HG03159 (cell line): ENCODE measurements at regions not wholly inside any gene's neighbourhood (a gene's known extent, or its start where the extent isn't known, plus 50 kb on each side); places are given as distances from the start of the nearest gene placed in this dataset.
"Not testable (repeated sequence)": the region's sequence is repeated elsewhere in the genome, so short reads cannot be mapped to it uniquely, and the experiment has no call there.

Experiments used
- ATAC-seq: cut with Tn5 transposase; IDR thresholded peaks from one replicate; pipeline ENCODE4 v1.9.1; 2021; ENCODE audit warnings: mild to moderate bottlenecking, moderate library complexity; ENCODE audit not compliant: unreplicated experiment

- no peak for ATAC-seq
These were observed 1159.1 kb upstream of the CITED2 start for GRCh38 chr6:140533526-140533925.

DNA sequence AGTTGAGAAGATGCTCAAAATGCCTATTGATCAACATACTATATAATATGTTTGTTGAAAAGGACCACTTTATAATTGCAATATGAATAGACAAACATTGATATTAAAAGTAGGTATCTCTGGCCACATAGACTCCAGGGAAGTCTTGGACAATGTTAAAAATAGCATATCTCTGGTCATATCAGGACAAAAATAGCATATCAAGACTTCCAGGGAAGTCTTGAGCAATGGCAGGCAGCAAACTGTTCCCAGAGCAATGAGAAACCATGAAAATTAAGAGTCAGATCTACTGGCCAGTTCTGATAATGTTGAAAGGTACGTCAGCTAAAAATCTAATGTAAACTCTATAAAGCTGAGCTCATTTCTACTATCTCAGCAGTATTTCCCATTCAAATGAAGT, 1130.3 kb upstream of the CITED2 start:
- ATAC-seq = no peak

DNA sequence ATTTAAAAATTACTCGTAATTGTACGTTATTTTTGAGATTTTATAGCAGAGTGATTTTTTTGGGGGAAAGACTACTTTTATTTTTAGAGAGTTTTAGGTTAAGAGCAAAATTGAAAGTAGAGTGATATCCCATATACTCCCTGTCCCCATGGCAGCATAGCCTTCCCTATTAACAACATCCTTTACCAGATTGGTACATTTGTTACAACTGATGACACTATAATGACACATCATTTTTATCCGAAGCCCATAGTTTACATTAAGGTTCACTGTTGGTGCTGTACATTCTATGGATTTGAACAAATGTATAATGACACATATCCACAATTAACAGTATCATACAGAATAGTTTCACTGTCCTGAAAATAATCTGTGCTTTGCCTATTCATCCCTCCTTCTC, 1126.4 kb upstream of the CITED2 start:
- no peak for ATAC-seq

DNA sequence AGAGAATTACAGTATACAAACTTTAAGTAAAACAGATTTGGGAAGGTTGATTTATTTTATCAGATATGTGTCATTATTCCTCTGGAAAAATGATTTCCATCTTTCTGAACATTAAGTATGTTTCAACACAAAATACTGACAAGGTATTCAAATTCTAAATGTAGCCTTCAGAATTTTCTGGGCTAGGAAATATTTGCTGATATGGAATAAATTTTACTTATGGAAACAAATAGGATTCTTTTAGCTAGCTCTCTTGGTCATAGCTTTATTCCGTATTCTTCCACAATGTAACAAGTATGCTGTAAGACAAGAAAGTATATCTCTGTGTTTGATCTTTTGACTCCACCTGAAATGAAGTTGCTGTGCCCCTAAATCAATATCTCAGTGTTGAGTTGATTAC, 1125.2 kb upstream of the CITED2 start:
- no peak for ATAC-seq

GRCh38 chr6:140494321-140495108, 1120.1 kb upstream of the CITED2 start:
- no peak for ATAC-seq

GRCh38 chr6:140493470-140493869, 1119.0 kb upstream of the CITED2 start:
- not testable (repeated sequence) for ATAC-seq

DNA sequence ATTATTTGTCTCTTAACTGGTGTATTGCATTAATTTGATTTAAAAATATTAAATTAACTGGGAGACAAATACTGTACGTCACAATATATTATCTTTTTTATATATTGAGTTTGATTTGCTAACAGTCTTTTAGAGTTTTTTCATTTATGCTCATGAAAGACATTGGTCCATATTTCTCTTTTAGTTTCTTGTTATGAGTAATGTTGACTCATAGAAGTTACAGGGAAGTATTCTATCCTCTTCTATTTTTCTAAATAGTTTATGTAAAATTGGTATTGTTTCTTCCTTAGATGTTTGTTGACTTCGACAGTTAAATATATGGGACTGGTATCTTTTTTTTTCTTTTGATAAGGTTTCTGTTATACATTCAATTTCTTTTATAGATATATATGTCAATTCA, 1115.6 kb upstream of the CITED2 start:
- ATAC-seq = no peak

- no peak for ATAC-seq
These were observed 1113.1 kb upstream of the CITED2 start for GRCh38 chr6:140487586-140487985.

DNA sequence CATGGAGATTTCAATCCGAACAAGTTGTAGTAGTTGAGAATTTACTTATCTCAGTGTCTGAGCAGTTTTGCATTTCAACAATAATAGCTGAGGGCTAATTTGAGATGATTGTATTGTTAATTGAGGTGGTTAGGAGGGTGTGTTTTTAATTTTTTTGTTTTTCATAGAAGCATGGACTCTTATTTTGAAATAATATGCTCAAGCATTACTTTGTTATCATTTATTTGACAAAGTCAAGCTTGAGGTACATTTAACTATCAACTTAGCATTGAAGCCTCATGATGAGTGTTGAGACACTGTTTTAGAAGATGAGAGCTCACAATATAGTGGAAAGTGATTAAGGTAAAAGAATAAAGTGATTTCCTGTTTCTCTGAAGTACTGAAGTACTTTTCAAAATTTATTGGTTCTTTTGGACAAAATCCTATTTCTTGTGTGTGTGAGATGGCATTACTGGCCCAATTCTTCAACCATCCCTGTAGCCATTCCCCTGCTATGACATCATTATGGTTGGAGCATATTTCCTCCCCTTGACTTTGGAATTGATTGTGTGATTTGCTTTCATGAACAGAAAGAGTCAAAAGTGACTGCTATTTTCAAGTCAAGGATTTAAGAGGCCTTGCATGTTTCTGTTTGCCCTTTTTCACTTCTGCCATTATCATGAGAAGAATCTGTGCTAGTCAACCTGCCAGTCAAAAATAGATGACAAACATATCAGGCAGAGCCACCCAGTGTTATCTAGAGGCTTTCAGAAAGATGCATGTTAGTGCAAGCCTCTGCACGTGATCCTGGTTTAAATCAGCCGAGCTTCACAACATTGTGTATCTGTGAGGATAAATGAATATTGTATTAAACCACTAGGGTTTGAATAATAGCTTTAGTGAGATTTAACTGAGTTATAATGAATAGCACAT, 1112.3 kb upstream of the CITED2 start:
- ATAC-seq = no peak

- ATAC-seq = no peak
These were observed 1111.4 kb upstream of the CITED2 start for GRCh38 chr6:140485740-140486449.

GRCh38 chr6:140480852-140481251, 1106.4 kb upstream of the CITED2 start:
- ATAC-seq = no peak

- no peak for ATAC-seq
These were observed 1104.2 kb upstream of the CITED2 start for GRCh38 chr6:140478631-140479030.

- ATAC-seq = no peak
These were observed 1100.6 kb upstream of the CITED2 start for GRCh38 chr6:140475086-140475485.

DNA sequence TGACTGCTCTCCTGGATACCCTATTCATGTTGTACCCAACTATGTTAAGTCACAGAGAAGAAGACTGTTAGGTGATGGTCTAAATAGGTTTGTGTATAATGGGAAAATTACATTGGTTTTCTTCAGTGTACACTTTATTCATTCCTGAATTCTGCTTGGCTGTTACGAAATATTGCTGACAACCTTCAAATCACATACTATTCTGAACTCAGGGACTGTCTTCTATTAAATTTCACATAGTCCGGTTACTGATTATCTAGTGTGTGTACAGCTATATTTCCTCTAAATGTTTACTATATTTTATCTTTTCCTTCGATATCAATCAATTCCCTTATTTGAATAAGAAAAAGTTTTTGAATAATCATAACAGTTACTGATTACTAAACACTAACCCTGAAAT, 1090.3 kb upstream of the CITED2 start:
- ATAC-seq = no peak

- no peak for ATAC-seq
These were observed 1088.9 kb upstream of the CITED2 start for GRCh38 chr6:140463312-140463710.

DNA sequence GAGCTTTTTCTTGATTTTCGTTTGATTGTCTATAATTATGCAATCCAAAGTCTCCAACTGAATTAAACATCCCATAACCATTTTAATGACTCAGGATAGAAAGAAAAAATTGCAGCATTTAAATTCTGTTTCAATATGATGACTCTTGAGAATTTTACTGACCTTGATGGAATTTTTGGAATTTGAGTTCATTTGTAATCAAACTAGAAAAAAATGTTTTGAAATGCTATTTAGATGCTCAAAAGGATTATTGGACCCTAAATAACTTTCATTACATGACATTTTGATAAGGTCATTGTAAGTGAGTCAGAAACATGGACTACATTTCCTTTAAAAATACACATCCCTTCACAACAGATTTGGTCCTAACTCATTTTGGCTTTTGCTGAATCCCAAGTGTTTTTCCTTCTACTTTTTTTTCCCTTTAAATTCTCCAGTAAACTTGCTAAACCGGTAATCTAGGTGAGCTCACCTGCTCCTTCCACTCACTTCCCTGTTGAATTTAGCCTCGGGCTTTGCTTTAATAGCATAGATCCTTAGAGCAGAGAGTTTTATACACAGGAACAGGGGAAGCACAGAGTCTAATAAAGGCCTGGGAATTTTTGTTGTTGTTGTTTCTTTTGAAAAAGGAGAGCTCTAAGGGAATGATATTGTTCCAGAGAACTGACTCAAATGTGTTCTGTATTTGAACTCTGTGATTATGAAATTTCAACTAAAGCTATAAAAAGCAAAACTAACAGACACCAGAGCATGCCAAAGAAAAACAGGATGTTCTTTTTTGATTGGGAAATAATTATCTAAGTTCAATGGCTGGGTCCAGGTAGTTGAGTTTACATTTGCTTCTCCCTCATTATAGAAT, 1088.2 kb upstream of the CITED2 start:
- no peak for ATAC-seq

DNA sequence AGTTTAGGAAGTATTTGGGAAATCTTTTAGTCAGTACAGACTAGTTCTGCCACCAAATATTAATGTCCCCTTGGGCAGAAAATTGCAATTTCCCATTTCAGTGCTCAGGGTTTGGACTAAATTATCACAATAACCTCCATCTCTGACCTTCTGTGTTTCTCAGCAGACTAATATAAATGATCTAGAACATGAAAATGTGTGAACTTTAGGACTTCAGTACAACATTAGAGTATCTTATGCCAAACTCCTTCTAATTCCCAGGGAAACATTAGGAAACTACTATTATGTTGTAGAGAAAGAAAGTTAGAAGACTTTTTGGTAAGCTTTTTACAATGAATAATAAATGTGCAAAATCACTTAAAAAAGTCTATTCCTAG, 1087.6 kb upstream of the CITED2 start:
- ATAC-seq = no peak

DNA sequence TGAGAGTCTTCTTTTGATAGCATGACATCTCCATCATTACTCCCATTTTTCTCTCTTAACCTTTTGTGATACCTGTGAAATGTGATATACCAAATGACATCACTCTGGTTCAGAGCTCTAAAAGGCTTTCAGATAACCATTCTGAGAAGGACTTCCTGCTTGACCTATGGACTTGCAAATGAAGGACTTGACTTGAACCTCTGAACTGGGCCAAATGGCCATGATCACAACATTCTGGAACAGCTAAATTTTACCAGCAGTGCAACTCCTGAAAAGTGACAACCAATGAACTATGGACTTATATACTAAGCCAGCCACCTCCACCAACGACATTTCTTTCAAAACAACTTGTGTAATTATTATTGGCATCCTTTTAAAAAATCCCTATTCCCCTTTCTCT, 1085.8 kb upstream of the CITED2 start:
- ATAC-seq = no peak

DNA sequence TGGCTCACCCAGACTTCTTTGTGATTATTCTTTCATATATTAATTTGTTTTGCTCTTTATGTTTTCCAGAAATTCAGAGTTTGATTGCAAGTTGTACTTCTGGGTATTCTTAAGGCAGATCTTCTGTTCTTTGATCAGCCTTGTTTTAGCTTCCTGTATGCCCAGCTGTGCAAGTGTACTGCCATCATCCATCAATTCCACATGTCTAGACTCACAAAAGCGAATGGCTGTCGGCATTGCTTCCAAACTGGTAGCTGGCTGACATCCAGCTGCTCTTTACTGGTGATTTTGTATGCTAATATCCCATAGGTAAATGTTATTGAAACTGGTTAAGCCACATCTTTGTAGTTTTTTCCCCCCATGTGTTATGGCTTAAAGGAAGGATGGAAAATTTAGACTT, 1084.8 kb upstream of the CITED2 start:
- ATAC-seq = no peak

GRCh38 chr6:140446241-140446640, 1071.8 kb upstream of the CITED2 start:
- no peak for ATAC-seq
